ENCODE measurements at regions not wholly inside any gene's neighbourhood (a gene's known extent, or its start where the extent isn't known, plus 50 kb on each side); places are given as distances from the start of the nearest gene placed in this dataset.
"Not testable (repeated sequence)": the region's sequence is repeated elsewhere in the genome, so short reads cannot be mapped to it uniquely, and the experiment has no call there.

DNA sequence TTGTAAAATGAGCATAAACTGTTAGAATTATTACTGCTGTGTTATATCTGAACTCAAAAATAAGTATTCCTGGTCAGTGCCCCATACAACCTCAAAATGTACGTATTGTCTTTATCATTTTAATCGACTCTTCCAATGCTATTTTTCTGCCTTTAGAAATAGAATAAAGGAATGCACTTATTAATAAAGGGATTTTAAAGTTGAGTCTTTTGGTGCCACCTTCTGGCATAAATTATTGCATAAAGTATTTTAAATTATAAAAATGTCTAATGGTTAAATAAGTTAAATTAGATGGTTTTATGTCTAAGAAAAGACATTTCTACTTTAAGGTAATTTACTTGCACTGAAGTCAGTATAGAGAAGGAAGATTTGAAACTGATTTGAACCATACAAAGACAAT is 424.0 kb upstream of the NDST4 start:
- DNase-seq = peak; percentile 0

DNA sequence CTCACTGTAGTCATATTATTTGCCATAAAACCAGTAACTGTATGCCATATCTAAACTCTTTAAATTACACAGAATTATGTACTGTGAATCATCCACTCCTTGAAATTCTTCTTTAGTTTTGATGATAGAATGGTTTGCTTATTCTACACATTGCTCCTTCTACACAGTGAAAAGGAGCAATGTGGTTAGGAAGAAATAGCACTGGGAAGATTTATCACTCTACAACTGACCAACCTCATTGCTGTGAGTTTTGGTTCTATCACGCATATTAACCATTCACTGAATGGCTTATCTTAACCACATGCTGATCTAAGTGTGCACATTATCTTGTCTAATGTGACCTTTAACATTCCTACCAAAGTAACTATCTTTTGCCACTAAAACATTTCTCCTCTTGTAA is 415.7 kb upstream of the NDST4 start:
- DNase-seq = no peak

DNA sequence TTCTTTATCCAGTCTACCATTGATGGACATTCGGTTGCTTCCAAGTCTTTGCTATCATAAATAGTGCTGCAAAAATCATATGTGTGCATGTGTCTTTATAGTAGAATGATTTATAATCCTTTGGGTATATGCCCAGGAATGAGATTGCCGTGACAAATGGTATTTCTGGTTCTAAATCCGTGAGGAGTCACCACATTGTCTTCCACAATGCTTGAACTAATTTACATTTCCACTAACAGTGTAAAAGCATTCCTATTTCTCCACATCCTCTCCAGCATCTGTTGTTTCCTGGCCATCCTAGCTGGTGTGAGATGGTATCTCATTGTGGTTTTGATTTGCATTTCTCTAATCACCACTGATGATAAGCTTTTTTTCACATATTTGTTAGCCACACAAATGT is 406.1 kb upstream of the NDST4 start:
- DNase-seq = not testable (repeated sequence)

DNA sequence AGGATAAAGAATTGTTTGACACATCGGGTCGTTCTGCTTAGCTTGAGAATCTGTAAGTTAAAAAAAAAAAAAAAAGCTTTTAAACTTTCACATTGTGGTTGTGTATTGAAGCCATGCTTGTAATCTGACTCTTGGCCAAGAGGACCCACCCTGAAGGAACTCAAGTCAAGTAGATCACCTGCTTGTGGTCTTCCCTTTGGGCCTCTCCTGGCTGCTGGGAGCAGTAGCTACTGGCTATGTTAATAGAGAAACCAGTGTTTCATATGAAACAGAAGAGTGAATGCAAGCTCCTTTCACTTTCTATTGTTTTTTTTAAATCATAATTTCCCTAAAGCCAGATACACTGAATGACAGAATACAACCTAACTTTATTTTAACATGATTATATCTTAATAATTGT is 402.4 kb upstream of the NDST4 start:
- no peak for DNase-seq

DNA sequence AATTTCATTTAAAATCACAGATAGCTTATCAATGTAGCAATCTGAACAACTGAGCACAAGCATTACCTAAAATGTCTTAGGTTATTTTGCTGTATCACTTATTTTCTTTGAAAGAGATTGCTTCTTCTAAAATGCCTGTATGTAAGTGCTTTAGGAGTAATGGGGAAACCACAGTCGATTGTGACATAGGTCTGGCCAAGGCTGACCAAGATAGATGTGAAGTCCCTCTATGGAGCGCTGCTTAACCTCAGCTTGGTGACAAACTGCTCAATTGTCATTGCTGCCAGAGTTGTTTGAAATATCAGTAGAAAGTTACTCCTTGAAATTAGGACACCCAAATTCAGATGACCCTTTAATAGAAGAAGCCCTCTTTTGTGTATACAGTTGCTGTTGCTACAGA is 401.9 kb upstream of the NDST4 start:
- DNase-seq = peak; percentile 59

DNA sequence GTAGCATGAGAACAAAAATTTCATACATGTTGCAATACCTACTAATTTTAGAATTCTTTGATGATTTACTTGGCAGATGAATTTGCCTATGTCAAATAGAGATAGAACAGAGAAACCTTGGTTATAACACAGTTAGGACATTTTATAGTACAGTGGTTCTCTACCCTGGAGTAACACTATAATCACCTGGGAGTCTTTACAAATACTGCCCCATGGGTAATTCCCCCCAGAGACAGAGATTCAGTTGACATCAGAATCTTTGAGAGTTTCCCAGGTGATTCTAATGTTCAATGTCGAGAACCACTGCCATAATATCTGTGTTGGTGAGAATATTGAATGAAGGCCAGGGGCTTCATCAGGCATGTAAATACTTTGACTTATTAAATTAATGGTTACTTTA is 401.3 kb upstream of the NDST4 start:
- no peak for DNase-seq

DNA sequence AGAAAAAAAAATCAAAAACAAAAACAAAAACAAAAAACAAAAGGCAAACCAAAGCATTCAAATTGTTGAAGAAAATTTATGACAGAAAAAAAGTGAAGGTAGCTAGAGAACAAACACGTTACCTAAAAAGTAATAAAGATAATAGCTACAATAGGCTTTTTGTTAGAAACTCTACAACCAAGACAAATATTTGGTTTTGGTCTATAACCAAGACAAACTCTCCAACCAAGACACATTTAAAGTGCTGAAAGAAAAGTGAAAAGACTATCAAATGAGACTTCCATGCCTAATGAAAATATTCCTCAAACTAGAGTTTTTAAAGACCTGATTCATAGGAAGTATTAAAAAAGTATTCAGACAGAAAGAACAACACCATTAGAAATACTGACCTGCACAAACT is 391.9 kb upstream of the NDST4 start:
- no peak for DNase-seq

DNA sequence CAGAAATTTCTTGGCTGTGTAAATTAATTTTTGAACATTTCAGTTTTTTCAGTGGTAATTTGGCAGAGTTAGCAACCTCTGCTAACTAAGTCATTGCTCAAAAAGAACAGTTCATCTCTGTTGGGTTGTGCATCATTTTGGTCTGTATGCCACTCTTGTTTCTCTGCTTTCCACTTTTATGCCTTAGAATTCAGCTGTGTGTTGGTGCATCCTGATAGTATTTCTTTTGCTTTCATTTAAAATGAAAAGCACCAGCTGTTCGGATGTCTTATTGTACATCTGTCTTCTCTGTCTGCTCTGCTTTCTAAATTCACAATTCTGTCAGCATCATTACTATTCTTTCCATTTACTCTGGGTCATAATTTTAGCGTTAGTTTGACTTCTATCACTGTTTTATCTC is 388.2 kb upstream of the NDST4 start:
- no peak for DNase-seq

DNA sequence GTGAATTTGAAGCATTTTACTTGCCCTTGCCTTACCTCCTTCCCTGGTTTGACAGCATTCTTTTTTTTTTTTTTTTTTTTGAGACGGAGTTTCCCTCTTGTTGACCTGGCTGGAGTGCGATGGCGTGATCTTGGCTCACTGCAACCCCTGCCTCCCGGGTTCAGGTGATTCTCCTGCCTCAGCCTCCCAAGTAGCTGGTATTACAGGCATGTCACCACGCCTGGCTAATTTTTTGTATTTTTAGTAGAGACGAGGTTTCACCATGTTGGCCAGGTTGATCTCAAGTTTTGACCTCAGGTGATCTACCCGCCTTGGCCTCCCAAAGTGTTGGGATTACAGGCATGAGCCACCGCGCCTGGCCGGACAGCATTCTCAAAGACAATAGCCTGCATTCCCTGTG is 380.4 kb upstream of the NDST4 start:
- DNase-seq = not testable (repeated sequence)

DNA sequence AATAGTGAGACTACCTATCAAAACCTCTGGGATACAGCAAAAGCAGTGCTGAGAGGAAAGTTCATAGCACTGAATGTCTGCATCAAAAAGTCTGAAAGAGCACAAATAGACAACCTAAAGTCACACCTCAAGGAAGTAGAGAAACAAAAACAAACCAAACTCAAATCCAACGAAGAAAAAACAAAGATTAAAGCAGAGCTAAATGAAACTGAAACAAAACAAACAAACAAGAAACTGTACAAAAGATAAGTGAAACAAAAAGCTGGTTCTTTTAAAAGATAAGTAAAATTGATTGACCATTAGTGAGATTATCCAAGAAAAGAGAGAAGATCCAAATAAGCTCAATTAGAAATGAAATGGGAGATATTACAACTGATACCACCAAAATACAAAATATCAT is 378.3 kb upstream of the NDST4 start:
- no peak for DNase-seq

DNA sequence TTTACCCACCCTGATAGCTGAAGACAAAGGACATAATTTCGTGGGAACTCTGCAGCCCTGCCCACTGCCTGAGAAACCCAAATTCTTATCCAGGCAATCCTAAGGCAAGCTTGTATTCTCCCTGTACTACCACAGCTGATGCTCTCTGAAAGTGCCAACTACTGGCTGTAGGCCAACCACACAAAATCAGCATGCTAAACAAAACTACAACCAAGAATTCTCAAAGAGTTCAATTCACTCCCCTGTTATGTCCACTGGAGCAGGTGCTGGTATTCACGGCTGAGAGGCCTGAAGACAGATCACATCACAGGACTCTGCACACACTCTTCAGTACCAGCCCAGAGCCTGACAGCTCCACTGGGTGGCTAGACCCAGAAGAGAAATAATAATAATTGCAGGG is 375.9 kb upstream of the NDST4 start:
- no peak for DNase-seq

DNA sequence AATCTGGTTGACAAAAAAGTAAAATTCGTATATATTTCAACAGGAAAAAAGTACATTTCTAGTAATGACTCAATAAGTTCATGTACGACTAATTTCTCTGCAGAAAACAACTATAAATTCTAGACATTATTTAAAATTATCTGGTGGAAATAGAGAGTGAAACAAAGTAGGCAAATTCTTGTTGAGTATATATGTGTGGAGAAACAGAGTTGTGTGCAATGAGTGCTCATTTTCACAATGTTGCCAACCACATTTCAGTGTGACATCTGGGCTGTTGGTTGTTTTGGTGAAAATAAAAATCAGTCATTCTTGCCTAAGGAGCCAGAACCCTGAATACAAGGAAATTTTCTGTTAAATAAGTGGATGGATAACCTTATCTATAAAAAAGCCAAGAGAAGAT is 372.0 kb upstream of the NDST4 start:
- DNase-seq = no peak

DNA sequence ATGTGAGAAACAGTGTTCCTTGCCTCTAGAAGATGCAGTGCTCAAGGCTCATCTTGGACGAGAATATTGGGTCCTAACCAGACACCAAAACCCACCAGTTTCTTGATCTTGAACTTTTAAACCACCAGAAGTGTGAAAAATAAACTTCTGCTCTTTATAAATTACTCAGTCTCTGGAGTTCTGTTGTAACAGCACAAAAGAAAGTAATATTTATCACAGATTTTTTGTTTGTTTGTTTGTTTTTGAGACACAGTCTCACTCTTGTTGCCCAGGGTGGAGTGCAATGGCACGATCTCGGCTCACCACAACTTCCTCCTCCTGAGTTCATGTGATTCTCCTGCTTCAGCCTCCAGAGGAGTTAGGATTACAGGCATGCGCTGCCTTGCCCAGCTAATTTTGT is 371.1 kb upstream of the NDST4 start:
- DNase-seq = no peak

DNA sequence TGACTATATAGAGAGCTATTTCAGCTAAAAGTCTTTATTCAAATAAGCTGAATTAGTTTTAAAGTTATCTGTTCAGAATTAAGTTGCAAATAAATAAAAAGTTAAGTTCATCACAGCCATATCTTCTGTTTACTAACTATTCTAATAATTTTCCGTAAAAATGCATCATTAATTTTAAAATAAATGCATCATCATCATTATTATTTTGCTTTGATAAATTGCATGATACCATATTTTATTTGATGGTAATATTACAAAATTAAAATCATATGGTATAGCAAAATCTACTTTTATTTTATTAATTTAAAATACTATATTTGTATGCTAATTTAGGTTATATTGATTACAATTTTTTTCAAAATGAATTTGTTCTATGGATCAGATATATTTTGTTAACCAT is 357.3 kb upstream of the NDST4 start:
- DNase-seq = no peak

DNA sequence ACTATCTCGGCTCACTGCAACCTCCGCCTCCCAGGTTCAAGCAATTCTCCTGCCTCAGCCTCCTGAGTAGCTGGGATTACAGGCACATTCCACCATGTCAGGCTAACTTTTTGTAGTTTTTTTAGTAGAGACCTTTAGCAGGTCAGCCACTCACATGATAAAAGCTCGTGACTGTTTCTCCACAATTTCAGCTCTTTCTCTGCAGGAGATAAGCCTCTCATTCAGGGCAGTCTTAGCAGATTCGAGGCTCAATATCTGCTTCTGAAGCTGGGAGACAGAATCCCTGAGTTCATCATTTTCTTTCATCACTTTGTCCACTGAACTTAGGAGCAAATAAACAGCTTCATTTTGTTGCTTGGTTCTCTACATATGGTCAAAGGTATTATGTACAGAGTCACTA is 345.9 kb upstream of the NDST4 start:
- DNase-seq = not testable (repeated sequence)

DNA sequence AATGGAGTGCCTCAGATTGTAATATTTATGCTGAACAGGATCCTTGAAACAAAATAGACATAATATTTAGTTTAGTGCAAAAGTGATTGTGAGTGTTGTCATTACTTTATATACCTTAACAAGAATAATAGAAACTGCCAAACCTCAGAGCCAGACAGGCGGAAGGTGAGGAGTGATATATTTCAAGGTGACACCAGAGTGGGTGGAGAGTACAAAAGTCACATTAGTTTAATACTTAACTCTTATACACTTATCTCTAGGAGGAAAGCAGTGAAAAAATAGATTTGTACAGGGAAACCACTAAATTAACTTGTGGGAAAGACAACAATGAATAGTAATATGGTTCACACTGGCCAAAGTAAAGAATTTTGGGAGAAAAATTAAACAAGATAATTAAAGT is 342.8 kb upstream of the NDST4 start:
- no peak for DNase-seq

DNA sequence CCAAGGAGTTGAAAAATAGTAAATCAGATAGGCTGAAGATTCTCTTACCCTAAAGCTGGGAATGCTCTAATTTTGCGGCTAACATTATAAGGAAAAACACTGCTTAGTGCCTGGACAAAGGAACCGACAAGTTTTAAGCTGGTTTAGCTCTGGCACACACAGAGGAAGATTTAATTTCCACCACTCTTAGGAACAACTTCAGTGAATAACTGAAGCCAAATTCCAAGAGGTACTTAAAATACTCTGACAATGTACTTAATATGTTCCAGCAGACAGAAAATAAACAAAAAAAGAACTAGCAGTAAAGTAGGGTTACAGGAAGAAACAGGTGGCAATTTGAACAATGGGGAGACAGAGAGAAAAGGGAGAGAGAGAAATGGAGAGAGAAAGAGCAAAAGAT is 340.8 kb upstream of the NDST4 start:
- no peak for DNase-seq

DNA sequence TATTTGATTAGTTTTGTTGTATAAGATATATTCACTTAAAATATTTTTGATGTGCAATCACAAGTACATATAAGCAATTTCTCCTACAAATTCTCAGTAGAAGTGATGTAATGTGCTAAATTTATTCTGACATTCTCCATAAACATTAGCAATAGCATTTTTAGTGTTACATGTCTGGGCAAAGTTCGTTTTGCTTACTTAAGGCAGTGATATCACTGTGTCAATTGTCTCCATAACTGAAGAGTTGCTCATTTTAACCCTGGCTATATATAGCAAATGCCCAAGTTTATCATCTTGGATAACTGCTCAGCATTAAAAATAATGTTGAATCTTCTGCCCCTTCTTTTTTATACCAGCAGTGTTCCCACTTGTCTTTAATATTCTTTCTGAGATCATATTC is 340.0 kb upstream of the NDST4 start:
- no peak for DNase-seq

DNA sequence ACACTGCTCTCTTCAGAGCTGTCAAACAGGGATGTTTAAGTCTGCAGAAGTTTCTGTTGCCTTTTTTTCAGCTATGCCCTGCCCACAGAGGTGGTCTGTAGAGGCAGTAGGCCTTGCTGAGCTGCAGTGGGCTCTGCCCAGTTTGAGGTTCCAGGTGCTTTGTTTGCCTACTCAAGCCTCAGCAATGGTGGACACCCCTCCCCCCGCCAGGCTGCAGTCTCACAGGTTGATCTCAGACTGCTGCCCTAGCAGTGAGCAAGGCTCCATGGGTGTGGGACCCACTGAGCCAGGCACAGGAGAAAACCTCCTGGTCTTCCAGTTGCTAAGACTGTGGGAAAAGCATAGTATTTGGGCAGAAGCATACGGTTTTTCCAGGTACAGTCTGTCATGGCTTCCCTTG is 338.8 kb upstream of the NDST4 start:
- DNase-seq = not testable (repeated sequence)

DNA sequence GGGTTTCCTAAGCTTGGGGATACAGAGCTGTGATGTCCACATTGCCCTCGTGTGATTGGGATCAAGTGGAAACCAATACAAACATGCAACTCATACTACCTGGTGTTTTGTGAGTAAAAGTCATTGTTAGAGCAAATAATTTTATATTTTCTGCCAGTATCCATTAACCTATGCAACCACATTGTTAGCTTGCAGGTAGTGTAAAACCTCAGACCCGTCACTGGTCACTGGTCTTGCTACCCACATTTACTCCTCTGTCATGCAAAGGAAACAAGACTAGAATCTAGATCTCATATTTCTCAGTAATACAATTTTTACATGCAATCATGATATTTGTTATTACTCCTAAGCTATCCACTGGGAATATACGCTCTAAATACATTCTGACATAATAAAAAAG is 324.3 kb upstream of the NDST4 start:
- no peak for DNase-seq

DNA sequence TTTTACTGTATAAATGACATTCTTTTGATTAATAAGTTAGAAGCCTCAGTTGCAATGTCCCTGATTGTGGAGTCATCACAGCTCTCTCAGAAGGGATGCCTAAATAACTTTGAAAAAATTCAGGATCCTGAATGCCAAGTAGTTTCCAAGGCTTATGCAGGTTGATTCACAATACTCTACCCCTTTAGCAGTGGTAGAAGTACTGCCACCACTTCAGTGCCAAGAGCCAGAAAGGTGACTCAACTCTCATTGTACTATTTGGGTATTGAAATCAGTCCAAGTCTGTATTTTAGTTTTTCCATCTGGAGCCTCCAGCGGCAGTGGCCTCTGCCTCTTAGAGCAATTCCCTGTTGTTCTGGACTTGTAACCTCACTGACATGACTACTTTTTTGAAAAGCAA is 320.1 kb upstream of the NDST4 start:
- no peak for DNase-seq

DNA sequence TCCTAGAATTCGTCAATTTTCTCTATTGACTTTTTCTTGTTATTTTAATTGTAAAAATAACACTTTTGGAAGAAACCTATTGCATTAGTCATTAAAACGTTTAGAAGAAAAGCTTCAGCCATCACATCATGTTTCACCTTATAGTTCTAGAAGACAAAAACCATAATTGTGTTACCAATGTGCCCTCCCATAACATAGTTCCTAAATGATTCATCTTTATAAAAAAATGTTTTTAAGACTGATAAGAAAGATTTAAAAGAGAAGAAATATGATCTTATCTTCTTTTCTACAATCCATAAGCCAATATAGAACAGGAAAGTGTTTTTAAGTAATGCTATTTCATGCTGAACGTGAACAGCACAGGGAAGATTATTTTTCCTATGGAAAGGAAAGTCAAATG is 316.6 kb upstream of the NDST4 start:
- no peak for DNase-seq

DNA sequence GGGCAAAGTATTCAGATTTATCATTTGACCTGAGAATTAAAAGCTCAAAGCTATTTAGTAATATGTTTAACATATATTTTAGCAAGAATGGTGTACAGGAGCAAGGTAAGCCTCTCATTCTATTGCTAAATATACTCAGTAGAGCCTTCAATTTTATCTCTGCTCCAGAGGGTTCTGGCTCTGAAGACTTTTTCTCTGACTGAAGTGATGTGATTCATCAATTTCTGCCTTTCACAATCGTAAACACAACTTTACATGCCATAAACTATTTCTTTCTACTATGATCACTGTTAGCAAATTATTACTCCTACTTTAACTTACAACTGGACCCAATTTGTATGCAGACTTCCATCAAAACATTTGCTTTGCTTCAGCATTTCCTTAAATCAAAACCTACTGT is 315.0 kb upstream of the NDST4 start:
- no peak for DNase-seq

DNA sequence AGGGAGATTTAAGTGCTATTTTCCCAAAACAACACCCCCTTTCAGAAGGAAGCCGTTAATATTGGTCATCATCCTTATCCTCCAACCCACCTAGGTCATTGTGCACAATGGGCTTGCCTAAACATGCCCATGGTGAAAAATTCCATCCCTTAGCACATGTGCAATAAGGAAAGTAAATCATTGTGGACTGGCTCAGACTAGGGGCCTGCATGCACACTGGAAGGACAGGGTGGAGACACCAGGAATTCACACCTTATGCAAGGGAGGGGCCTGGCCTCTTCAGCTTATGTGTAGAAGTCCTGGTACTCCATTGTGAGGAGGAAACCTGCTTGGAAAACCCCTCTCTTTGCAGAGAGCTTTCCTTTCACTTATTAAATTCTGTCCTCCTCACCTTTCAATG is 311.4 kb upstream of the NDST4 start:
- no peak for DNase-seq

DNA sequence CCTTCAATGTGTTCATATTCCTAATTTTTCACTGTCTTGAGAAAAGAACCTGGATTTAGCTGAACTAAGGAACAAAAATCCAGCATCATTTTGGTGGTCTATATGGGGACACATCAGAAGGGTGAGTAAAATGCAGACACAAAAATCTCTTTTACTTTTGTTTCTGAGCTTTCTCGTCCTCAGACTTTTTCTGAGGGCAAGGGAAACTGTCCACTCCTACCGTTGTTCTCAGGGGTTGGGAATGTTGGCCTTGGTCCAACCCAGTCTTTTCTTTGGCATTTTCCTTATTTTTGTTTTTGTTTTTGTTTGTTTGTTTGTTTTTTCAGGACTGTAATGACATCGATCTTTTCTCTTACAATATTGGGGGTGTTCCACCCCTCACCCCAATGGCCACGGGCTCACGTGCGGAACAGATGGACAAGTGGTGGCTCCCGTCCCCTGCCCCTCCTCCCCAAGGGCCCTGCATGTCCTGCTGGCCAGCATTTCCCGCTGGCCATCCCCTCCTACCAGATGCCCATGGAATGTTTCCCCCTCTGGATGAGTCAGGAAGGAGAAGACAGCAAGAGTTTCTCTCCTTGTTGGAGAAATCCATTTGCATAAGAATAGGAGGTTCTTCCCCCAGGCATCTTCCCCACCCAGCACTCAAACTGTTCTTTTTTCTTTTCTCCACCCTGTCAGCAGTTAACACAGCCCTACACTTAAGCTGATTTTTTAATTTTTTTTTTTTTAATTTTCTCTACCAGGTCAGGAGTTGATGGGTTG is 305.4 kb upstream of the NDST4 start:
- DNase-seq = no peak

DNA sequence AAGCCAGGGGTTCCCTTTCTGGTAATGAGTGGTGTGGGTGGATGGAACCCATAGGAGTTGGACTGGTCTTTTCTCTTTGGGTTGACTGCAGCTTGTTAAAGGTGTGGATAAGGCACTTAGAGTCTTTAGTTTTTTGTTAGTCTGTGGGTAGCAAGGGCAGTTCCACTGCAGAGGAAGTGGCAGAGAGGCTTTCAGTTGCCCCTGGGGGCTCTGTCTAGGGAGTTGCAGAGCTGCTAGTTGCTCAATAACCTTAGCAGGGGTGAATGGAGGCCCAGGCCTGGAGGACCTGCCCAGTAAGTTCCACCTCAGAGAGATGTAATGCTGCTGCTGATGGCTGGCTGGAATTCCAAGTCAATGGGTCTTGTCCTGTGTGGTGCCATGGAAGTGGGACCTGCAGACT is 282.6 kb upstream of the NDST4 start:
- peak; percentile 48 for DNase-seq
